Activated CD4-positive, alpha-beta T cell treated with anti-CD3 and anti-CD28 coated beads, Interleukin-2, amount 50 U/mL, for 4 hours (primary cell): ENCODE measurements at regions not wholly inside any gene's neighbourhood (a gene's known extent, or its start where the extent isn't known, plus 50 kb on each side); places are given as distances from the start of the nearest gene placed in this dataset.

ENCODE experiments used
- DNase-seq, 2 experiments: peaks; one replicate each; pipeline ENCODE4 v3.0.0-alpha.2; 2020

GRCh38 chr6:152905551-152906299 is 77.1 kb downstream of the FBXO5 start:
- no peak for DNase-seq

- DNase-seq: no peak
Observed at GRCh38 chr6:152909241-152909640, 73.6 kb downstream of the FBXO5 start.

GRCh38 chr6:152916035-152916434 is 66.8 kb downstream of the FBXO5 start:
- no peak for DNase-seq

DNA sequence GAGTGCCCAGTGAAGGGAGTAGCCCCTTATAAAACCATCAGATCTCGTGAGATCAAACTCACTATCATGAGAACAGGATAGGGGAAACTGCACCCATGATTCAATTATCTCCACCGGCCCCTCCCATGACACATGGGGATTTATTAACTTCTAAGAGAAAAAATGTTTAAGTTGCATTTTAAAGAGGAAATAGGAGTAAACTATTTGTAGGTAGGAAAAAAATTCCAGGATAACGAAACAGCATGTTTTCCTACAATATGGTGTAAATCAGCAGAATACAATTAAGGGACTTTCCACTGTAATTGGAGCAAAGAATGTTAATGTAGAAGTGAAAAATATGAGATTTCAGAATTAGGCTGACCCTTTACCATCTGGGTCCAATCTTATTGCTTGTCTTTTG is 63.9 kb downstream of the FBXO5 start:
- no peak for DNase-seq

- no peak for DNase-seq
Observed at GRCh38 chr6:152920016-152920415, 62.8 kb downstream of the FBXO5 start.
